ENCODE measurements at regions not wholly inside any gene's neighbourhood (a gene's known extent, or its start where the extent isn't known, plus 50 kb on each side); places are given as distances from the start of the nearest gene placed in this dataset.

DNA sequence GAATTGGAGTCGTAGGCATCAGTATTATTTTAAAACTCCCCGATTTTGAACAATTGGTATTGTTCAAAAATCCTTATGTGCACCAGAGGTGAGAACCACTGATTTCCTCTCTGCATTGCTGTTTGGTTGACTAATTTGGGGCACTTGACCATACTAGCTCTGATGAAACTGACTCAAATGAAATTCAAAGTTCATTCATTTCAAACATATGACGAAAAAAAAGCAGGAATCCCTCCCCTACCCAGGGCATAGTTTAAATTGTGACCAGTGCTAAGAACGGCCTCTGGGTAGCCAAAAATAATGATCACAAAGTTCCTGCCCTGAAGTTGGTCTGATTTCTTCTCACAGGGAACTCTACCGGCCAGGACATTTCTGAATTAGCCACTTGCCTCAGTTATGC is 75.7 kb upstream of the EGFL6 start:
- TF ChIP-seq, protein P1, sequence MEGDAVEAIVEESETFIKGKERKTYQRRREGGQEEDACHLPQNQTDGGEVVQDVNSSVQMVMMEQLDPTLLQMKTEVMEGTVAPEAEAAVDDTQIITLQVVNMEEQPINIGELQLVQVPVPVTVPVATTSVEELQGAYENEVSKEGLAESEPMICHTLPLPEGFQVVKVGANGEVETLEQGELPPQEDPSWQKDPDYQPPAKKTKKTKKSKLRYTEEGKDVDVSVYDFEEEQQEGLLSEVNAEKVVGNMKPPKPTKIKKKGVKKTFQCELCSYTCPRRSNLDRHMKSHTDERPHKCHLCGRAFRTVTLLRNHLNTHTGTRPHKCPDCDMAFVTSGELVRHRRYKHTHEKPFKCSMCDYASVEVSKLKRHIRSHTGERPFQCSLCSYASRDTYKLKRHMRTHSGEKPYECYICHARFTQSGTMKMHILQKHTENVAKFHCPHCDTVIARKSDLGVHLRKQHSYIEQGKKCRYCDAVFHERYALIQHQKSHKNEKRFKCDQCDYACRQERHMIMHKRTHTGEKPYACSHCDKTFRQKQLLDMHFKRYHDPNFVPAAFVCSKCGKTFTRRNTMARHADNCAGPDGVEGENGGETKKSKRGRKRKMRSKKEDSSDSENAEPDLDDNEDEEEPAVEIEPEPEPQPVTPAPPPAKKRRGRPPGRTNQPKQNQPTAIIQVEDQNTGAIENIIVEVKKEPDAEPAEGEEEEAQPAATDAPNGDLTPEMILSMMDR (IDR thresholded peaks at IDR 0.05), result no peak
- TF ChIP-seq POLR2A (IDR thresholded peaks at IDR 0.05), result no peak

Data from uterus (tissue), 2 donors.